ENCODE measurements at regions not wholly inside any gene's neighbourhood (a gene's known extent, or its start where the extent isn't known, plus 50 kb on each side); places are given as distances from the start of the nearest gene placed in this dataset.

DNA sequence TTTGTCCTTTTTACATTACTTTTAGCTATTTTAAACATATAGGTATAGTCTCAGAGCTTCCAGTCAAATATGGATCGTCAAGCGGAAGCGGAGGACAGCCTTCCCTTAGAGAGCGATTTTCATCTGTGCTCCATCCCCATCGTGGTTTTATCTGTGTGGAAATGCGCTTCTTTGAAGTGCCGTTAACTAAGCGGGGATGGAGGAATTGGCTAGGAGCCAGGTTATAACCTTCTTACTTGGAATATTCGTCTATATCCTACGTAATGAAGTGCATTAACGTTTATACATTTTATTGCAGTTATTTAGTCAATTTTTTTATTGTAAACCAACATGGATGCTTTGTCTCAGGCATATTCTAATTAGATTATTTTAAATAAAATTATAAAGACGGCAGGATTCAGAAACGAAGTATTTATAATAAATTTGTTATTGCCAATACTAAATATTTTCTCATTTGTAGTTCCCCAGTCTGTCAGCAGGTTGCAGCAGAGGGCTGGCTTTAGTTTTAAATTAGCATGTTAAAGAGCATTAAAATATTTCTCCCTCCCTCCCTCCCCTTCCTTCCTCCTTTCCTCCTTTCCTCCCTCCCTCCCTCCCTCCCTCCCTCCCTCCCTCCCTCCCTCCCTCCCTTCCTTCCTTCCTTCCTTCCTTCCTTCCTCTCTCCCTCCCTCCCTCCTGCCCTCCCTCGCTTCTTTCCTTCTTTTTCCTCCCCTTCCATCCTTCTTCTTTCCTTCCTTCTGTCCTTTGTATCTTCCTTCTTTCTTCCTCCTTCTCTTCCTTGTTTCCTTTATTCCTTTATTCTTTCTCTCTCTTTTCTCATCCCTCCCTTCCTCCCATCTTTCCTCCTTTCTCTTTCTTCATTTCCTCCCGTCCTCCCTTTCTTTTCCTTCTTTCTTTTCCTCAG, 80.6 kb upstream of the DOCK10 start:
- peak; percentile 57 for TF ChIP-seq CTCF (IDR thresholded peaks at IDR 0.05)
- TF ChIP-seq ZFX (IDR thresholded peaks at IDR 0.05; ENCODE audit: borderline replicate concordance): no peak

Measured in 22Rv1 (cell line).